ENCODE measurements at regions not wholly inside any gene's neighbourhood (a gene's known extent, or its start where the extent isn't known, plus 50 kb on each side); places are given as distances from the start of the nearest gene placed in this dataset.

DNA sequence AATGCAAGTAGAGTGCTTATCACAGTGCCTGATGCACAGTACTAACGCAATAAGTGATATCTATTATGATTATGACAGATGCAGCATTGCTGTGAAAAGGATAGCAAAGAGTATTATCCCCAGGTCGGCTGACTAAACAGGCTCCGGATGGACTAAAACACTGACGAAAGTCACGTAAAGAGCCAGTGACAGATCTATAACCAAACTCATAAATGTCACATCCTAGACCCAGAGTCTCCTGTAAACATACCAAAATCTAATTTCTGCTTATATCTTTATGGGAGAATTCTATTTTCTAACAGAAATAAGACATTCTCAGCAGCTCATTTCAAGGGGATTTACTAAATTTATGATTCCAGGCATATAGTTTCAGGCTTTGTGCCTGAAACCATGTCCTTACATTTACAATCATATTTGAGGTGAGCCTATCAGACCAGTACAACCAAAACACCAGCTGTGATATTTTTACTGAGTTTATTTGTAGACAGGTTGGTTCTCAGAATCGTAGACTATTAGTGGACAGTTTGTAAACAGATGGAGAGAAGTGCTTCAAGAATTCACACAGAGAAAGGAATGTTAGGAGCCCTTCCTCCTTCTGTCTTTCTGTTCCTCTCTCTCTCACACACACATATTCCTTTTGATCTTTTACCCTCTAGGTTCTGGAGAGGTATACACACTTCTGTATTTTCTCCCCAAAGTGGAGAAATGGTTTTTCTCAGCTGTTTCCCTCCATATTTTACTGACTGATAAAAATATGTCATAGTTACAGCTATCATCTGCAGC, 52.4 kb upstream of the WDR26 start:
- no peak for DNase-seq (ENCODE audit: extremely low read depth, low read depth)
- no peak for TF ChIP-seq CTCF (IDR thresholded peaks at IDR 0.05; ENCODE audit: low read depth, low read length)

DNA sequence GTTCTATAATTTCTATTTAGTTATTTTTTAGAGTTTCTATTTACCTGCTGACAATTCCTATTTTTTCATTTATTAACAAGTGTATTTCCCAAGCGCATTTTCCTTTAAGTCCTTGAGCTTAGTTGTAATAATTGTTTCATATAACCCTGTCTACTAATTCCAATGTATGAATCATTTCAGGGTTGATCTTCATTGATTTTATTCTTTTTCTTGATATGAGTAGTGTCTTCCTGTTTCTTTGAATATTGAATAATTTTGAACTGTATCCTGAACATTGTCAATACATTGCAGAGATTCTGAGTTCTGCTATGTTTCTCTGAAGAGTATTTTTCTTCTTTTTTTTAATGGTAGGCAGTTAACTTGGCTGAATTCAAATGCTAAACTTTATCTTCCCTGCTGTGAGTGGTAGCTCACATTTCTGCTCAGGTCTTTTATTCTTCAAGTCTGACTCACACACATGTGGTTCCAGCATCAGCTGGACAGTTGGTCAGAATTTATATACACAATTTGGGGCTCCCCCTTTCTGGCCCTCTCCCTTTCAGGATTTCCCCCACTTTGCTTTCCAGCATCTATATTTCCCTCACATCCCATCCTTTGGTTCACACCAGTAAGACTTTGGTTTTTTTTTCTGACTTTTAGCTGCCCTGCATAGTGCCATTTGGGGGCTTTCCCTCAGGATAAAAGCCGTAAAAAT, 54.4 kb upstream of the WDR26 start:
- TF ChIP-seq CTCF (IDR thresholded peaks at IDR 0.05; ENCODE audit: low read depth, low read length), result no peak
- DNase-seq (ENCODE audit: extremely low read depth, low read depth), result no peak

- TF ChIP-seq CTCF (IDR thresholded peaks at IDR 0.05; ENCODE audit: low read depth, low read length), result no peak
- no peak for DNase-seq (ENCODE audit: extremely low read depth, low read depth)
Measured at GRCh38 chr1:224489534-224490365, 55.2 kb upstream of the WDR26 start.

GRCh38 chr1:224490549-224491537, 56.2 kb upstream of the WDR26 start:
- no peak for TF ChIP-seq CTCF (IDR thresholded peaks at IDR 0.05; ENCODE audit: low read depth, low read length)

DNA sequence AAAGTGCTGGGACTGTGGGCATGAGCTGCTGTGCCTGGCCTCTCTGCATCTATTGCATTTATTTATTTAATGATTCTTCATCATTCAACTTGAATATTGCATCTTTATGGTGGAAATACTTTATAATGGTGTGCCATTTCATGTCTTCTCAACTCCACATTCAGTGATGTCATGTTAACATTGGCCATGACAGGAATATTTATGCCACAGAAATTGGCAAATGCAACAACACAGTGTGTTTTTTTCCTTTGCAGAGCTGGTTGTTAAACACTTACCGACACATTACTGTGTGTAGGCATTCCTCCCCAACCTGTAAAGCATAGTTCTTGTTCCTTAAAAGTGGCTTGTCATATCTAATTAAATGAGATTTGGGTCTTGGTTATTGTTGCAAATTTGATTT, 57.4 kb upstream of the WDR26 start:
- TF ChIP-seq CTCF (IDR thresholded peaks at IDR 0.05; ENCODE audit: low read depth, low read length), result no peak
- DNase-seq (ENCODE audit: extremely low read depth, low read depth), result no peak

More at GRCh38 chr1:224490549-224491537, 56.2 kb upstream of the WDR26 start:
- DNase-seq (ENCODE audit: extremely low read depth, low read depth), result no peak

GRCh38 chr1:224492632-224493031, 58.0 kb upstream of the WDR26 start:
- no peak for TF ChIP-seq CTCF (IDR thresholded peaks at IDR 0.05; ENCODE audit: low read depth, low read length)
- no peak for DNase-seq (ENCODE audit: extremely low read depth, low read depth)

Data from AG09319 (cell line).